Neuron (in vitro differentiated cells): ENCODE measurements at regions not wholly inside any gene's neighbourhood (a gene's known extent, or its start where the extent isn't known, plus 50 kb on each side); places are given as distances from the start of the nearest gene placed in this dataset.
A peak's percentile ranks its signal among the peaks of the same experiment; 100 is the strongest.

Experiments used
- H2AFZ ChIP-seq: one replicate; pipeline ENCODE4 v1.6.1; 2013; ENCODE audit warnings: low read depth, mild to moderate bottlenecking, inconsistent platforms, low read length, moderate library complexity
- H3K27me3 ChIP-seq: one replicate; pipeline ENCODE4 v1.6.1; 2013; ENCODE audit warnings: low read length; ENCODE audit not compliant: insufficient read depth
- H3K36me3 ChIP-seq: one replicate; pipeline ENCODE4 v1.6.1; 2013; ENCODE audit warnings: low read length; ENCODE audit not compliant: insufficient read depth
- H3K4me1 ChIP-seq: one replicate; pipeline ENCODE4 v1.6.1; 2013; ENCODE audit warnings: low read length; ENCODE audit not compliant: insufficient read depth
- H3K4me3 ChIP-seq: 2 replicates; pipeline ENCODE4 v1.5.1; 2013; ENCODE audit warnings: mild to moderate bottlenecking, low read length, moderate library complexity
- H3K9me3 ChIP-seq: one replicate; pipeline ENCODE4 v1.6.1; 2013; ENCODE audit warnings: low read length

- no peaks in the 10 kb centered on the region for H3K36me3 ChIP-seq
- no peak overlapping the region for H2AFZ ChIP-seq
- no peak overlapping the region for H3K4me3 ChIP-seq
- H3K27me3 ChIP-seq = no peaks in the 10 kb centered on the region
- H3K4me1 ChIP-seq = no peaks in the 10 kb centered on the region
- no peaks in the 10 kb centered on the region for H3K9me3 ChIP-seq
Measured at GRCh38 chr6:98586163-98586562, 248.2 kb upstream of the POU3F2 start.

- Histone ChIP-seq H3K9me3 (no peaks in the 10 kb centered on the region), H3K4me1 (peaks cover 3% of the 10 kb centered on the region), H2AFZ (no peak overlapping the region), H3K36me3 (no peaks in the 10 kb centered on the region), H3K27me3 (no peaks in the 10 kb centered on the region), H3K4me3 (no peak overlapping the region)
Measured at GRCh38 chr6:98587555-98587954, 246.8 kb upstream of the POU3F2 start.

GRCh38 chr6:98589536-98589935 is 244.8 kb upstream of the POU3F2 start:
- Histone ChIP-seq H2AFZ (no peak overlapping the region), H3K4me3 (no peak overlapping the region), H3K9me3 (no peaks in the 10 kb centered on the region), H3K4me1 (peaks cover 6% of the 10 kb centered on the region), H3K27me3 (no peaks in the 10 kb centered on the region), H3K36me3 (no peaks in the 10 kb centered on the region)

- Histone ChIP-seq H3K27me3 (no peaks in the 10 kb centered on the region), H2AFZ (no peak overlapping the region), H3K36me3 (no peaks in the 10 kb centered on the region)
Measured at GRCh38 chr6:98590136-98590681, 244.2 kb upstream of the POU3F2 start.

GRCh38 chr6:98590997-98591396 is 243.4 kb upstream of the POU3F2 start:
- Histone ChIP-seq H2AFZ (no peak overlapping the region), H3K27me3 (no peaks in the 10 kb centered on the region), H3K4me1 (peaks cover 6% of the 10 kb centered on the region), H3K9me3 (no peaks in the 10 kb centered on the region), H3K36me3 (no peaks in the 10 kb centered on the region), H3K4me3 (no peak overlapping the region)

More at GRCh38 chr6:98590136-98590681, 244.2 kb upstream of the POU3F2 start:
- Histone ChIP-seq H3K4me3 (no peak overlapping the region), H3K4me1 (peaks cover 6% of the 10 kb centered on the region), H3K9me3 (no peaks in the 10 kb centered on the region)

GRCh38 chr6:98593676-98594075 is 240.7 kb upstream of the POU3F2 start:
- Histone ChIP-seq H3K36me3 (no peaks in the 10 kb centered on the region), H3K27me3 (no peaks in the 10 kb centered on the region), H2AFZ (no peak overlapping the region), H3K9me3 (no peaks in the 10 kb centered on the region), H3K4me1 (peaks cover 6% of the 10 kb centered on the region), H3K4me3 (no peak overlapping the region)

GRCh38 chr6:98601716-98602115 is 232.7 kb upstream of the POU3F2 start:
- Histone ChIP-seq H3K9me3 (no peaks in the 10 kb centered on the region), H3K27me3 (no peaks in the 10 kb centered on the region), H3K4me1 (peaks cover 2% of the 10 kb centered on the region), H2AFZ (peak overlapping the region; percentile 48), H3K36me3 (no peaks in the 10 kb centered on the region), H3K4me3 (no peak overlapping the region)

GRCh38 chr6:98605705-98606104 is 228.7 kb upstream of the POU3F2 start:
- no peaks in the 10 kb centered on the region for H3K9me3 ChIP-seq
- H2AFZ ChIP-seq = no peak overlapping the region
- no peak overlapping the region for H3K4me3 ChIP-seq
- no peaks in the 10 kb centered on the region for H3K27me3 ChIP-seq
- peaks cover 2% of the 10 kb centered on the region for H3K4me1 ChIP-seq
- no peaks in the 10 kb centered on the region for H3K36me3 ChIP-seq

GRCh38 chr6:98627129-98627775 is 207.1 kb upstream of the POU3F2 start:
- Histone ChIP-seq H2AFZ (no peak overlapping the region), H3K4me3 (no peak overlapping the region), H3K4me1 (peaks cover 21% of the 10 kb centered on the region), H3K27me3 (no peaks in the 10 kb centered on the region), H3K9me3 (no peaks in the 10 kb centered on the region), H3K36me3 (no peaks in the 10 kb centered on the region)

- peaks cover 62% of the 10 kb centered on the region for H3K4me1 ChIP-seq
- H2AFZ ChIP-seq = no peak overlapping the region
- no peaks in the 10 kb centered on the region for H3K36me3 ChIP-seq
- H3K27me3 ChIP-seq = no peaks in the 10 kb centered on the region
- H3K4me3 ChIP-seq = no peak overlapping the region
- H3K9me3 ChIP-seq = no peaks in the 10 kb centered on the region
Measured at GRCh38 chr6:98633886-98634285, 200.5 kb upstream of the POU3F2 start.

- H3K36me3 ChIP-seq = no peaks in the 10 kb centered on the region
- H3K27me3 ChIP-seq = no peaks in the 10 kb centered on the region
- no peak overlapping the region for H3K4me3 ChIP-seq
- no peak overlapping the region for H2AFZ ChIP-seq
- peaks cover 69% of the 10 kb centered on the region for H3K4me1 ChIP-seq
- H3K9me3 ChIP-seq = no peaks in the 10 kb centered on the region
Measured at GRCh38 chr6:98634569-98634968, 199.8 kb upstream of the POU3F2 start.

GRCh38 chr6:98635191-98635590 is 199.2 kb upstream of the POU3F2 start:
- no peaks in the 10 kb centered on the region for H3K27me3 ChIP-seq
- H3K9me3 ChIP-seq = no peaks in the 10 kb centered on the region
- H3K4me3 ChIP-seq = no peak overlapping the region
- peaks cover 75% of the 10 kb centered on the region for H3K4me1 ChIP-seq
- no peaks in the 10 kb centered on the region for H3K36me3 ChIP-seq
- H2AFZ ChIP-seq = no peak overlapping the region

GRCh38 chr6:98636941-98637340 is 197.4 kb upstream of the POU3F2 start:
- Histone ChIP-seq H3K27me3 (no peaks in the 10 kb centered on the region), H3K36me3 (no peaks in the 10 kb centered on the region), H2AFZ (no peak overlapping the region), H3K4me3 (no peak overlapping the region), H3K9me3 (no peaks in the 10 kb centered on the region), H3K4me1 (peaks cover 89% of the 10 kb centered on the region)
